ENCODE measurements at regions not wholly inside any gene's neighbourhood (a gene's known extent, or its start where the extent isn't known, plus 50 kb on each side); places are given as distances from the start of the nearest gene placed in this dataset.

DNA sequence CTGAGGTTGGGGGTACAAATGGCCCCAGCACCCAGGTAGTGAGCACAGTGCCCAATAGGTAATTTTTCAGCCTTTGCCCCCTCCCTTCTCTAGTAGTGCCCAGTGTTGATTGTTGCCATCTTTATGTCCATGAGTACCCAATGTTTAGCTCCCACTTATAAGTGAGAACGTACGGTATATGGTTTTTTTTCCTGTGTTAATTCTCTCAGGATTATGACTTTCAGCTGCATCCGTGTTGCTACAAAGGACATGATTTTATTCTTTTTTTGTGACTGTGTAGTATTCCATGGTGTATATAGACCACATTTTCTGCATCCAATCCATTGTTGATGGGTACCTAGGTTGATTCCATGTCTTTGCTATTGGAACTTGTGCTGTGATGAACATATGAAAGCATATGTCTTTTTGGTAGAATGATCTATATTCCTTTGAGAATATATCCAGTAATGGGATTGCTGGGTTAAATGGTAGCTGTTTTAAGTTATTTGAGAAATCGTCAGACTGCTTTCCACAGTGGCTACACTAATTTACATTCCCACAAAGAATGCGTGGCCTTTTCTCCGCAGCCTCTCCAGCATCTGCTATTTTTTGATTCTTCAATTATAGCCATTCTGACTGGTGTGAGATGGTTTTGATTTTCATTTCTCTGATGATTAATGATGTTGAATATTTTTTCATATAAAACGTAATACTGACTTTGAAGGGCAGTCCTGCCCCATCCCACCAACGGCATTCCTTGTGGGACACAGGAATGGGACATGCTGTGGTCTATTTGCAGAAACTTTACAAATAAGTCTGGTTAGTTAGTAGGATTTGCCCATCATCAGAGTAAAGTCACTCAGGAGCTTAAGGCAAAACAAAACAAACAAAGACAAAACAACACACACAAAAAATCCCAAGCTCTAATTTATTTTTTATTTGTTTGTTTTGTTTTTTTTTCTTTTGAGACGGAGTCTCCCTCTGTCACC, 135.0 kb downstream of the MYCN start:
- no peak for DNase-seq (ENCODE audit: low read depth)
- H3K4me3 ChIP-seq (ENCODE audit: low read depth, low read length), result no peak overlapping the region
- TF ChIP-seq, protein P1, sequence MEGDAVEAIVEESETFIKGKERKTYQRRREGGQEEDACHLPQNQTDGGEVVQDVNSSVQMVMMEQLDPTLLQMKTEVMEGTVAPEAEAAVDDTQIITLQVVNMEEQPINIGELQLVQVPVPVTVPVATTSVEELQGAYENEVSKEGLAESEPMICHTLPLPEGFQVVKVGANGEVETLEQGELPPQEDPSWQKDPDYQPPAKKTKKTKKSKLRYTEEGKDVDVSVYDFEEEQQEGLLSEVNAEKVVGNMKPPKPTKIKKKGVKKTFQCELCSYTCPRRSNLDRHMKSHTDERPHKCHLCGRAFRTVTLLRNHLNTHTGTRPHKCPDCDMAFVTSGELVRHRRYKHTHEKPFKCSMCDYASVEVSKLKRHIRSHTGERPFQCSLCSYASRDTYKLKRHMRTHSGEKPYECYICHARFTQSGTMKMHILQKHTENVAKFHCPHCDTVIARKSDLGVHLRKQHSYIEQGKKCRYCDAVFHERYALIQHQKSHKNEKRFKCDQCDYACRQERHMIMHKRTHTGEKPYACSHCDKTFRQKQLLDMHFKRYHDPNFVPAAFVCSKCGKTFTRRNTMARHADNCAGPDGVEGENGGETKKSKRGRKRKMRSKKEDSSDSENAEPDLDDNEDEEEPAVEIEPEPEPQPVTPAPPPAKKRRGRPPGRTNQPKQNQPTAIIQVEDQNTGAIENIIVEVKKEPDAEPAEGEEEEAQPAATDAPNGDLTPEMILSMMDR (IDR thresholded peaks at IDR 0.05; ENCODE audit: insufficient read depth, low read depth, low read length), result no peak

DNA sequence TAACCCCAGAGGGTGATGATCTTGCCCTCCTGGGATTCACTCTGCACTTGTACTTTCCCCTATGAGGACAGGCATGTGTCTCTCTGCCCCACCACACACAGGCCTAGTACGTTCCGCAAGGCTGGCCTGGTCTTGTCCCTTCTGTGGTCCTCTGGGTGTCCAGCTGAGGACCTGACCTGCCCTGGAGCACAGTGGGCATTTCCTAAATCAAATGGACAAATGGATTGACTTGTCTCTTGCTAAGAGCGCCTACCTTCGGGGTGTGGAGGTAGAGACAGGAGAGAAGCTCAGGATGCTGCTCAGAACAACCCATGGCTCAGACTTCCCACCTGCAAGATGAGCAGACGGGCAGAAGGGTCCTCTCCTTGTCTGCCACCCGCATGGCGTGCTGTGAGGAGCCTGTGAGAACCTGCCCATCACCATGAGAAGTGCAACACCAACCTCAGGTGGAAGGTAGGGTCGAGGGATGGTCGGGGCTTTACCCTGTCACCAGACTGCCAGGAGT, 133.6 kb downstream of the MYCN start:
- DNase-seq (ENCODE audit: low read depth), result no peak
- TF ChIP-seq, protein P1 (IDR thresholded peaks at IDR 0.05; ENCODE audit: insufficient read depth, low read depth, low read length), result no peak
- no peak overlapping the region for H3K4me3 ChIP-seq (ENCODE audit: low read depth, low read length)

DNA sequence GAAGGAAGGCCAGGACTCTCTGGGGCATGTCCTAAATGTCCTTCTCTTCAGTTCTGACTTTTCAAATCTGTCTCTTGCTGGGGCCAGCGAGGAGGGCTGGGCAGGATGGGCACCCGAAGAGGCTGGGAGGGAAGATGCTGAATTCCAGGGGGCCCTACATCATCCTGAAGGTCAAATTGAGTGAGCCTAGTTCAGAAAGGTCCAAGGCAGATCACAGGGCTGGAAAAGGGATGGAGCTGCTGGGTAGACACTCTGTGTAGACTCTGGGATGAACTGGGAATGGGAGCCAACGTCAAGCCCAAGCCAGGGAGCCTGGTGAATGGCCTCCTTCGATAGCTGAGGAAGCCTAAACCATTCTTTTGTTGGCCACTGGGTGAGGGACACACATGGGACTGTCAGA, 133.1 kb downstream of the MYCN start:
- H3K4me3 ChIP-seq (ENCODE audit: low read depth, low read length), result no peak overlapping the region
- TF ChIP-seq, protein P1 (IDR thresholded peaks at IDR 0.05; ENCODE audit: insufficient read depth, low read depth, low read length), result no peak
- no peak for DNase-seq (ENCODE audit: low read depth)

DNA sequence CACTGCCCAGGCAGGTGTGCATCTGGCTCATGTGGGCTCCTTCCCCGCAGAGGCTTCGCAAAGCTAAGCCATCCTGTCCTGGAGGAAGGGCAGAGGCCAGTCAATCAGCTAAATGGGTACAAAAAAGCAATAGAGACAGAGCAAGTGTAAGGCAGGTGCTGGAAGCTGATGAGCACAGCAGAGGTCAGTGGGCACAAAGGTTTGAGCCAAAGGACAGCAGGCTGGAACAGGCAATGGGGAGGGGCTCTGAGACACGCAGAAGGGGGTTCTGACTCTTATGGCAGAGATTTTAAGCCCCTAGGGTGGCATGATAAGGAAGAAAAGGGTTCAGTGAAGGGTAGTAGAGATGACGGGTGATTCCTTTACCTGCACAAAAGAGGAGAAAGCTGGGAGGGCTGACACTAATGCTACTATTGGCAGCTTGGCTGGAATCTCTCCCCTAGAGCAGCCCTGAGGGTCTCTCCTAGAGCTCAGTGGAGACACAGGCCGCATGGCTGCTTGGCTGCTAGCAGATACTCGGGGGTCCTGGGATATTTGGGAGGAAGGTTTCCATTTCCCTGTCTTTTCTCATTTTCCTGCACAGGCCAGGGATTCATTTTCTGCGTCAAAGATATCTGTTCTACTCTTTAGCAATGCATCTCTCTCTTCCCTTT, 132.4 kb downstream of the MYCN start:
- DNase-seq (ENCODE audit: low read depth), result no peak
- no peak overlapping the region for H3K4me3 ChIP-seq (ENCODE audit: low read depth, low read length)
- TF ChIP-seq, protein P1 (IDR thresholded peaks at IDR 0.05; ENCODE audit: insufficient read depth, low read depth, low read length), result no peak

DNA sequence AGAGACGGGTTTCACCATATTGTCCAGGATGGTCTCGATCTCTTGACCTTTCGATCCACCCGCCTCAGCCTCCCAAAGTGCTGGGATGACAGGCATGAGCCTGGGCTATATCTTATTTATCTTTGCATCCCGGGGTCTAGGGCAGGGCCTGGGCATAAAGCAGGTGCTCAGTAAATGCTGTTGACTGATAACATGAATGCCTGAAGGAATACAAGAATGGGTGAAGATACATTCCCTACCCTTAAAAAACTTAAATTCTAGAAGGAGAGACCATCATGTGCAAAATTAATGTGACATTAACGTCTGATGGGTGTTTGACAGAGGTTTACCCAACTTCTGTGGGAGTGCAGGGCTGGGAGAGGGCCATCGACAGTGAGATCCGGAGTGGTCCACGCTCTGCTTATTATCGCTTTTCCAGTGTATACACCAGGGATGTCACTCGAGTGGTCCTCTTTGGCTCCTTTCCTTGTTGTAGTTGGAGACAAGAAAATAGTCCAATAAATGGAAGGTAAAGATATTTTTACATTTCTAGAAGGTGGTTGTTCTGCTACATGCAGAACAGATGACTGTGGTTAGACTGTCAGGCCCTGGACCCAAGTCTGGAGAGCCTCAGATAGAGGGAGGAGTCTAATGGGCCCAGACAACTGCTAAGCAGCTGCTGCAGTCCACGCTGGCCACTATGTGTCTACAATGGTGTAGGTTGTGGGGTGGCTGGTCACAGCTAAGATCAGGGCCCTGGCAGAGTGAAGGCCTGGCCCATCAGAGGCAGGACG, 131.7 kb downstream of the MYCN start:
- TF ChIP-seq, protein P1 (IDR thresholded peaks at IDR 0.05; ENCODE audit: insufficient read depth, low read depth, low read length), result no peak
- no peak overlapping the region for H3K4me3 ChIP-seq (ENCODE audit: low read depth, low read length)
- no peak for DNase-seq (ENCODE audit: low read depth)

DNA sequence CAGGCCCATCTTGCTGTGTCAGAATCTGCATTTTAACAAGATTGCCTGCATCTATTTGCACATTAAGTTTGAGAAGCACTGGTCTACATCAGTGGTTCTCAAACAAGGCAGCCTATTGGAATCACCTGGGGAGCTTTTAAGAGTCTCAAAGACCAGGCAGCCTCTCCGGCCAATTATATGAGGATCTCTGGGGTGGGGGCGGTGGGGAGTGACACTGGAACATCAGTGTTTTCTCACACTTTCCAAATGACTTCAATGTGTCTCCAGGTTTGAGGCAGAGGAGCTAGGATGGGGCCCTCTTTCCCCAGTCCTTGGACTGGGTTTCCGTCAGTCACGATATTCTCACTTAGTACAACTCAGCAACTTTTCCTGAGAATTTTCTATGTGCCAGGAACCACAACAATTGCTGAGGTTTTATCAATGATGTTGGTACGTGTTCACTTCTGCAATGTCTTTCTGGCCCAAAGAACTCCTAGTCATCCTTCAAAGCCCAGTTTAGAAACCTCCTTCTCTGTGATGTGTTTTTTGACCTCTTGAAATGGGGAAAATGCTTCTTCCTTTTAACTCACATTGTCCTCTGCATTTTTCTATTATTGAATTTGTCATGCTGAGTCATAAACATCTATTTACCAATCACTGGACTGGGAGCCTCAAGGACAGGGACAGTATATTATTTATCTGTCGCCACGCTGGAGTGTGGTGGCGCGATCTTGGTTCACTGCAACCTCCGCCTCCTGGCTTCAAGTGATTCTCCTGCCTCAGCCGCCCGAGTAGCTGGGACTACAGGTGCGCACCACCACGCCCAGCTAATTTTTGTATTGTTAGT, 130.9 kb downstream of the MYCN start:
- DNase-seq (ENCODE audit: low read depth), result no peak
- TF ChIP-seq, protein P1 (IDR thresholded peaks at IDR 0.05; ENCODE audit: insufficient read depth, low read depth, low read length), result no peak
- no peak overlapping the region for H3K4me3 ChIP-seq (ENCODE audit: low read depth, low read length)
